ENCODE measurements at regions not wholly inside any gene's neighbourhood (a gene's known extent, or its start where the extent isn't known, plus 50 kb on each side); places are given as distances from the start of the nearest gene placed in this dataset.

DNA sequence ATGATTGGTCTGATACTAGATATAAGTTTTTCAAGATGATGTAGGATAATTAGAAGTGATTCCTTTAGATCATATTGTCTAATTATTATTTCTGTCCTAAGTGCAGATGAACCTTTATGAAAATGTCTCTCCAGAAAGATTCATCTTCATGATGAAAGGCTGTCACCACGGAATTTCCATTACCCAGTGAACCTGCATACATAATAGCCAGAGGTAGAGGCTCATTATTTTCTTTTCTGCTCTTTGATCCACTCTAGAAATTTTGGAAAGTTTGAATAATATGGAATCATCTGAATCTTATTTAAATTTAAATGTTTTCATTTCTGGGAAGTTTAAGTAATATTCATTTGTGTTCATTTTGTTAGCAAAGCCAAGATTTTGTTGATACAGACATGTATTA is 137.1 kb upstream of the ATP2B1 start:
- H3K27ac ChIP-seq: no peak overlapping the region
- no peak for DNase-seq (ENCODE audit: low spot score)
- no peak for ATAC-seq (ENCODE audit: insufficient number of reproducible peaks, low FRiP score, low read depth)
- TF ChIP-seq, protein P1, sequence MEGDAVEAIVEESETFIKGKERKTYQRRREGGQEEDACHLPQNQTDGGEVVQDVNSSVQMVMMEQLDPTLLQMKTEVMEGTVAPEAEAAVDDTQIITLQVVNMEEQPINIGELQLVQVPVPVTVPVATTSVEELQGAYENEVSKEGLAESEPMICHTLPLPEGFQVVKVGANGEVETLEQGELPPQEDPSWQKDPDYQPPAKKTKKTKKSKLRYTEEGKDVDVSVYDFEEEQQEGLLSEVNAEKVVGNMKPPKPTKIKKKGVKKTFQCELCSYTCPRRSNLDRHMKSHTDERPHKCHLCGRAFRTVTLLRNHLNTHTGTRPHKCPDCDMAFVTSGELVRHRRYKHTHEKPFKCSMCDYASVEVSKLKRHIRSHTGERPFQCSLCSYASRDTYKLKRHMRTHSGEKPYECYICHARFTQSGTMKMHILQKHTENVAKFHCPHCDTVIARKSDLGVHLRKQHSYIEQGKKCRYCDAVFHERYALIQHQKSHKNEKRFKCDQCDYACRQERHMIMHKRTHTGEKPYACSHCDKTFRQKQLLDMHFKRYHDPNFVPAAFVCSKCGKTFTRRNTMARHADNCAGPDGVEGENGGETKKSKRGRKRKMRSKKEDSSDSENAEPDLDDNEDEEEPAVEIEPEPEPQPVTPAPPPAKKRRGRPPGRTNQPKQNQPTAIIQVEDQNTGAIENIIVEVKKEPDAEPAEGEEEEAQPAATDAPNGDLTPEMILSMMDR (IDR thresholded peaks at IDR 0.05): no peak
- no peaks in the 10 kb centered on the region for H3K27me3 ChIP-seq (replicated peaks; ENCODE audit: insufficient read depth)
- no peaks in the 10 kb centered on the region for H3K4me1 ChIP-seq (ENCODE audit: control insufficient read depth in 1 of 2, low read depth in 2 of 2)
- H3K36me3 ChIP-seq: no peaks in the 10 kb centered on the region
- H3K9me3 ChIP-seq: no peaks in the 10 kb centered on the region
- H3K4me3 ChIP-seq: no peak overlapping the region

DNA sequence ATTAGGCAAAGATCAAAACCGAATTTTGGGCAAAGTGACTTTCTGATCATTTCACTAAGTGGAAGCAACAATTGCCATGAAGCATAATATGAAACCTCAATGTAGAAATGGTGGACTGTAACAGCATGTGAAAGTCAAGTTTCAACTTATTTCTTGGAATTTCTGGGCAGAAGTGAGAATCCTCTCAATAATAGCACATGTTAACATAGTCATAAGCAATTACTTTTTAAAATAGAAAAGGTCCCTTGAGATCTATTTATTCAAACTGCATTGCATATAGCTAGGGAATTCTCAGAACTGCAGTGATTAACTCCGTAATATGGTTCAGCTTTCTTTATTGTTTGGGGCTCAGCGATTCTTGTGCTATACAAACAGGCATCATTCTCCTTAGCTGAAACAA is 136.7 kb upstream of the ATP2B1 start:
- no peaks in the 10 kb centered on the region for H3K9me3 ChIP-seq
- H3K36me3 ChIP-seq: no peaks in the 10 kb centered on the region
- H3K27me3 ChIP-seq (replicated peaks; ENCODE audit: insufficient read depth): no peaks in the 10 kb centered on the region
- H3K27ac ChIP-seq: no peak overlapping the region
- DNase-seq (ENCODE audit: low spot score) (no peak), ATAC-seq (ENCODE audit: insufficient number of reproducible peaks, low FRiP score, low read depth) (no peak)
- no peaks in the 10 kb centered on the region for H3K4me1 ChIP-seq (ENCODE audit: control insufficient read depth in 1 of 2, low read depth in 2 of 2)
- TF ChIP-seq, protein P1 (IDR thresholded peaks at IDR 0.05): no peak
- H3K4me3 ChIP-seq: no peak overlapping the region

DNA sequence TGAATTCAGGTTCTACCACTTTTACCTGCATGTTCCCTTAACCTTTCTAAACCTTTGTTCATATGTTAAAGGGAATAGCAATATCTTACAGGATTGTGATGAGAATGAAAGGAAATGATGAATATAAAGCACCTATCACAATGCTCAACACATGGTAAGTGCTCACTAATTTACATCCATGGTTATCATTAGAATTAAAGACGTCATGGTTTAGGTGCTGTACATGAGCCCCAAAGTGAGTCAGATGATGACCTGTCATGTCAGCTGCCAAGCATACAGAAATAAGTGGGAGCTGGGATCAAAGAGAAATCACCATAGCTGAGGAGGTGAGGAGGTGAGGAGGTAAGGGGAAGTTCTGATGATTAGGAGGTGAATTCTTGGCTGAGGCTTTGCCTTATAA is 135.9 kb upstream of the ATP2B1 start:
- TF ChIP-seq, protein P1 (IDR thresholded peaks at IDR 0.05): no peak
- Histone ChIP-seq H3K4me1 (ENCODE audit: control insufficient read depth in 1 of 2, low read depth in 2 of 2) (no peaks in the 10 kb centered on the region), H3K27me3 (replicated peaks; ENCODE audit: insufficient read depth) (no peaks in the 10 kb centered on the region), H3K36me3 (no peaks in the 10 kb centered on the region), H3K27ac (no peak overlapping the region), H3K9me3 (no peaks in the 10 kb centered on the region), H3K4me3 (no peak overlapping the region)
- ATAC-seq (ENCODE audit: insufficient number of reproducible peaks, low FRiP score, low read depth) (no peak), DNase-seq (ENCODE audit: low spot score) (no peak)

DNA sequence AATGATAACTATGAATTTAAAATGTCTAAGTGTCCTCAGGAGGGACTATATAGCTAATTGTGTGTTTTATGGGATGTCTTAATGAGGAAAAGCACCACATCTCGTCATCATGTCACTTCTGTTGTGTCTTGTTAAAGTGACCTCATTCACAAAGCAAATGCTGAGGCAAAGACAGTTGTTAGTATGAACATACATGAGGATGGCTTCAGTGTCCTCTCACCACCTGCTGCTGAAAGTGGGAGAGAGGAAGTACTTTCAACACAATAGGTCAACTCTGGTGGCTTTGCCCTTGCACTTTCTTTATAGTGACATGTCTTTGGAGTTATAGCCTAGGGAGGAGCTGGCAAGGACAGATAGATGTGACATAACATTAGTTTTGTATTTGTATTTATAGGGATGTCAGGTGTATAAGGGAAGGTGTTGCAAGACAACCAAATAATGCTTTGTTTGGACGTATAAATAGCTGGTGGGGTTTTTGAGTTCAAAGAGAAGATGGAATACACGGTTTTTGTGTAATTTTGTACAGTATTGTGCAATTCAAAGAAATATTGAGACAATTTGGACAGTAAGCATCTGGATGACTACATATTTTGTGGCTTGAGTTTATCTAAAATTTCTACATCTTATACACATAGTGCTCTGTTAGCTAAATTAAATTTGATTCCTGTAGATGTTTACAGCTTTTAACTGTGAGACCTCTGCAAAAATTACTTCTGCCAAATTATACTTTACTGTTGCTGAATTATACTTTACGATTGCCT is 131.7 kb upstream of the ATP2B1 start:
- Histone ChIP-seq H3K36me3 (no peaks in the 10 kb centered on the region), H3K4me3 (no peak overlapping the region), H3K27me3 (replicated peaks; ENCODE audit: insufficient read depth) (no peaks in the 10 kb centered on the region), H3K27ac (no peak overlapping the region), H3K4me1 (ENCODE audit: control insufficient read depth in 1 of 2, low read depth in 2 of 2) (no peaks in the 10 kb centered on the region), H3K9me3 (no peaks in the 10 kb centered on the region)
- TF ChIP-seq, protein P1 (IDR thresholded peaks at IDR 0.05): no peak
- ATAC-seq (ENCODE audit: insufficient number of reproducible peaks, low FRiP score, low read depth) (no peak), DNase-seq (ENCODE audit: low spot score) (no peak)

DNA sequence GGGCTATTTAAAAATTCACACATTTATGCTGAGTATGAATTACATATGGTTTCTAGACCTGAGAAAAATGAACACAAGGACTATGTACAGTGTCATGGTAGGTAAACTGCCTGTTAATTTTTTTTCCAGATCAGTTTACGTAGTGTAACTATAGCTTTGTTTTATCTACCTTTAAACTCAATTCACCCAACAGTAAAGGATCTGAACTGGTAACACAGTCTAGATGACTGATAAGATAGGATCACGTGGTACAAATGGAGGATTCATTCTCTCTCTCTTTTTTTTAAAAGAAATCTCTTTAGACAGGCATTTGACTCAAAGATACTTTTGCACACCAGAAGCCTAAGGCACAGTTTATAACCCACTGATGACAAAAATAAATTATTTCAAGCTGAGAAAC is 130.8 kb upstream of the ATP2B1 start:
- Histone ChIP-seq H3K9me3 (no peaks in the 10 kb centered on the region), H3K36me3 (no peaks in the 10 kb centered on the region), H3K27me3 (replicated peaks; ENCODE audit: insufficient read depth) (no peaks in the 10 kb centered on the region), H3K27ac (no peak overlapping the region), H3K4me1 (ENCODE audit: control insufficient read depth in 1 of 2, low read depth in 2 of 2) (no peaks in the 10 kb centered on the region), H3K4me3 (no peak overlapping the region)
- TF ChIP-seq, protein P1 (IDR thresholded peaks at IDR 0.05): no peak
- no peak for ATAC-seq (ENCODE audit: insufficient number of reproducible peaks, low FRiP score, low read depth)
- no peak for DNase-seq (ENCODE audit: low spot score)
